Heart right ventricle (tissue), 16 donors: ENCODE measurements at regions not wholly inside any gene's neighbourhood (a gene's known extent, or its start where the extent isn't known, plus 50 kb on each side); places are given as distances from the start of the nearest gene placed in this dataset.

Experiments
- ATAC-seq, 8 donors: fragments of 200-7000 bp; cut with Tn5 transposase; one replicate each; pipeline ENCODE4 v1.9.1; 2020; ENCODE audit warnings: mild to moderate bottlenecking in 8 of 8, moderate library complexity in 8 of 8, moderate number of reproducible peaks in 1 of 8
- DNase-seq, 2 donors: peaks; one replicate each; pipeline ENCODE4 v3.0.0-alpha.2; 2020
- H3K27ac ChIP-seq, 10 donors: fragments of 200-600 bp; sonication (generic) in 2 of 10; one replicate each; pipeline versions ENCODE4 v1.5.0 to v1.8.0; 2020 to 2022; ENCODE audit warnings: mild to moderate bottlenecking in 3 of 10
- H3K27me3 ChIP-seq, 7 donors: fragments of 200-600 bp; one replicate each; pipeline ENCODE4 v1.8.0; 2021 to 2022; ENCODE audit warnings: mild to moderate bottlenecking in 2 of 7
- H3K36me3 ChIP-seq, 9 donors: fragments of 200-600 bp; sonication (generic) in 1 of 9; one replicate each; pipeline versions ENCODE4 v1.5.0 to v1.8.0; 2020 to 2022; ENCODE audit warnings: mild to moderate bottlenecking in 2 of 9
- H3K4me1 ChIP-seq, 9 donors: fragments of 200-600 bp; sonication (generic) in 1 of 9; one replicate each; pipeline versions ENCODE4 v1.5.0 to v1.8.0; 2020 to 2022; ENCODE audit warnings: mild to moderate bottlenecking in 4 of 9
- H3K4me3 ChIP-seq, 10 donors: fragments of 200-600 bp; sonication (generic) in 2 of 10; one replicate each; pipeline versions ENCODE4 v1.5.0 to v1.8.0; 2020 to 2022; ENCODE audit warnings: mild to moderate bottlenecking in 7 of 10, moderate library complexity in 2 of 10
- H3K9me3 ChIP-seq, 11 donors: fragments of 200-600 bp in 10 of 11; sonication (generic) in 2 of 11; one replicate each; pipeline versions ENCODE4 v1.5.0 to v1.8.0; 2013 to 2022; ENCODE audit warnings: mild to moderate bottlenecking in 2 of 11, control low read depth in 1 of 11, moderate library complexity in 1 of 11
- CTCF ChIP-seq, 9 donors: fragments of 200-600 bp; sonication (generic) in 2 of 9; IDR thresholded peaks; one replicate each; pipeline versions ENCODE4 v1.5.0 to v1.8.0; 2021 to 2022; ENCODE audit warnings: antibody characterized with exemption in 9 of 9, mild to moderate bottlenecking in 5 of 9, moderate library complexity in 1 of 9
- WGBS, 2 donors: extraction: QIAGEN DNeasy Blood & Tissue Kit; methylation state at CpG; one replicate each; pipeline ENCODE4 v1.1.7; 2013; ENCODE audit warnings: inconsistent platforms in 1 of 2; 5-methylcytosine and 5-hydroxymethylcytosine counted together
- intact Hi-C, 10 donors: fragments of 100-400 bp; cut with DNase I; formaldehyde crosslinking; loops; one replicate each; pipeline versions ENCODE4 v1.11.1 to v1.14.2; 2022
- donor health status: Arrhythmogenic right ventricular cardiomyopathy.
- donor health status: ischemic (EF 13 %, LVEDD 7.1; RV severe dilation, severe dysfunction).
- donor health status: healthy with polysubstance abuse.
- donor health status: DM: no; HTN: yes; CAD: no.
- donor health status: DM: no; HTN: no; CAD: no.
- donor health status: ischemic (EF 25% LVEDD 6.9; RV normal size, moderate dysfunction).
- donor health status: ischemic (EF 25% LVEDD 5.7; RV mildly dilated, moderate dysfunction).
- donor health status: healthy.
- donor health status: DM: yes; HTN: yes; CAD: no.
- donor health status: Ischemic cardiomyopathy.
- donor health status: ischemic (EF 35%, LVEDD 5.7; RV mildly dilated, moderate dysfunction).
- donor health status: nonischemic (EF 11% LVEDD 7.7; RV severe dilation, severe dysfunction).
- donor health status: DM: yes; HTN: yes; CAD: no.
- donor health status: PGD.
- donor health status: ischemic (EF 29% LVEDD 5.4; RV normal size, mild dysfunction).
- donor health status: nonischemic (EF 23%, LVEDD 6.1; RV moderate dilation, normal function).

GRCh38 chr10:83978681-83979383 is 160.5 kb upstream of the GHITM start:
- 81% methylated on average over 5 of the region's 5 CpGs for WGBS, 2 donors
- H3K36me3 ChIP-seq, result no peaks in the 10 kb centered on the region
- no peak for DNase-seq
- no peak for ATAC-seq
- H3K27me3 ChIP-seq, result no peaks in the 10 kb centered on the region
- TF ChIP-seq CTCF (IDR thresholded peaks at IDR 0.05), result no peak
- H3K9me3 ChIP-seq, result no peaks in the 10 kb centered on the region
- no peak overlapping the region for H3K4me3 ChIP-seq
- no peak overlapping the region for H3K27ac ChIP-seq
- no peaks in the 10 kb centered on the region for H3K4me1 ChIP-seq
- intact Hi-C loops, result no loop called here

GRCh38 chr10:83982812-83983211 is 156.5 kb upstream of the GHITM start:
- no peak for TF ChIP-seq CTCF (IDR thresholded peaks at IDR 0.05)
- 47 to 48% methylated on average over 1 of the region's 1 CpG for WGBS, 2 donors
- Histone ChIP-seq H3K27me3 (no peaks in the 10 kb centered on the region), H3K4me1 (no peaks in the 10 kb centered on the region), H3K27ac (no peak overlapping the region), H3K9me3 (no peaks in the 10 kb centered on the region), H3K36me3 (no peaks in the 10 kb centered on the region), H3K4me3 (no peak overlapping the region)
- ATAC-seq (no peak), DNase-seq (no peak)
- intact Hi-C loops, result no loop called here

- ATAC-seq, result no peak
- Histone ChIP-seq H3K4me1 (no peaks in the 10 kb centered on the region), H3K9me3 (no peaks in the 10 kb centered on the region), H3K36me3 (no peaks in the 10 kb centered on the region), H3K27me3 (no peaks in the 10 kb centered on the region), H3K4me3 (no peak overlapping the region), H3K27ac (no peak overlapping the region)
- 53 to 54% methylated on average over 4 of the region's 4 CpGs for WGBS, 2 donors
- intact Hi-C loops, result no loop called here
- no peak for TF ChIP-seq CTCF (IDR thresholded peaks at IDR 0.05)
- DNase-seq, result no peak
Observed at GRCh38 chr10:83983578-83984255, 155.6 kb upstream of the GHITM start.

- Histone ChIP-seq H3K27me3 (no peaks in the 10 kb centered on the region), H3K4me1 (no peaks in the 10 kb centered on the region), H3K4me3 (no peak overlapping the region), H3K36me3 (no peaks in the 10 kb centered on the region), H3K9me3 (no peaks in the 10 kb centered on the region), H3K27ac (no peak overlapping the region)
- no peak for ATAC-seq
- TF ChIP-seq CTCF (IDR thresholded peaks at IDR 0.05), result no peak
- DNase-seq, result no peak
- intact Hi-C loops, result no loop called here
Observed at GRCh38 chr10:83984256-83984640, 155.1 kb upstream of the GHITM start.
